Calu3 (cell line): ENCODE measurements at regions not wholly inside any gene's neighbourhood (a gene's known extent, or its start where the extent isn't known, plus 50 kb on each side); places are given as distances from the start of the nearest gene placed in this dataset.

ENCODE experiments used
- BruUV-seq: library from RNA; stranded (reverse); fragments of 400-500 nt; replicated peaks from 2 replicates; lab custom pipeline; 2021; lab: Mats Ljungman, UMichigan
- CTCF ChIA-PET: fragments of 300-600 bp; sonication (Branson Sonifier 250); formaldehyde crosslinking; loops from one replicate; lab custom pipeline; 2022; ENCODE audit warnings: antibody characterized with exemption; lab: Charles Lee
- DNase-seq: peaks from one replicate; pipeline ENCODE4 v3.0.0; 2022
- H3K27ac Mint-ChIP-seq: one replicate; pipeline ENCODE4 v1.8.0; 2022; ENCODE audit warnings: mixed read lengths; ENCODE audit not compliant: unreplicated experiment
- H3K27me3 Mint-ChIP-seq: one replicate; pipeline ENCODE4 v1.8.0; 2022; ENCODE audit warnings: mixed read lengths; ENCODE audit not compliant: unreplicated experiment
- H3K36me3 Mint-ChIP-seq: one replicate; pipeline ENCODE4 v1.8.0; 2022; ENCODE audit warnings: mild to moderate bottlenecking, moderate library complexity, mixed read lengths; ENCODE audit not compliant: insufficient read depth, unreplicated experiment
- H3K4me1 Mint-ChIP-seq: one replicate; pipeline ENCODE4 v1.8.0; 2022; ENCODE audit warnings: mild to moderate bottlenecking, low read depth, mixed read lengths; ENCODE audit not compliant: unreplicated experiment
- H3K4me3 Mint-ChIP-seq: one replicate; pipeline ENCODE4 v1.8.0; 2022; ENCODE audit warnings: mild to moderate bottlenecking, low read depth, moderate library complexity, mixed read lengths; ENCODE audit not compliant: unreplicated experiment
- H3K9me3 Mint-ChIP-seq: one replicate; pipeline ENCODE4 v1.8.0; 2022; ENCODE audit warnings: low read depth, mixed read lengths; ENCODE audit not compliant: unreplicated experiment
- CTCF ChIP-seq: fragments of 200-600 bp; IDR thresholded peaks from one replicate; pipeline ENCODE4 v1.8.0; 2022; ENCODE audit warnings: antibody characterized with exemption; ENCODE audit not compliant: unreplicated experiment
- intact Hi-C: fragments of 100-400 bp; cut with micrococcal nuclease; formaldehyde crosslinking; loops from one replicate; pipeline ENCODE4 v1.10.0; 2022; ENCODE audit not compliant: unreplicated experiment

- Mint-ChIP-seq H3K4me1 (no peaks in the 10 kb centered on the region), H3K27ac (no peak overlapping the region), H3K9me3 (no peaks in the 10 kb centered on the region), H3K27me3 (peaks cover 19% of the 10 kb centered on the region), H3K36me3 (no peaks in the 10 kb centered on the region), H3K4me3 (no peak overlapping the region)
- no peak for DNase-seq
- CTCF ChIA-PET = interaction anchor here (1.0 kb wide), 1 partner anchor 10 kb away, joined by 5 read pairs; no protein-coding TSS in a partner anchor
- no TSS peak for BruUV-seq
- TF ChIP-seq CTCF = no peak
- intact Hi-C loops = no loop called here
Observed at GRCh38 chr16:54231919-54232318, 54.7 kb downstream of the IRX3 start.

GRCh38 chr16:54231336-54231735, 55.3 kb downstream of the IRX3 start:
- DNase-seq = no peak
- H3K4me1 Mint-ChIP-seq = no peaks in the 10 kb centered on the region
- no peak overlapping the region for H3K27ac Mint-ChIP-seq
- peaks cover 13% of the 10 kb centered on the region for H3K27me3 Mint-ChIP-seq
- CTCF ChIA-PET = no interaction called here
- no peaks in the 10 kb centered on the region for H3K9me3 Mint-ChIP-seq
- TF ChIP-seq CTCF = no peak
- no peak overlapping the region for H3K4me3 Mint-ChIP-seq
- BruUV-seq = no TSS peak
- intact Hi-C loops = no loop called here
- H3K36me3 Mint-ChIP-seq = no peaks in the 10 kb centered on the region

- intact Hi-C loops = no loop called here
- no peak for TF ChIP-seq CTCF
- H3K27me3 Mint-ChIP-seq = no peaks in the 10 kb centered on the region
Observed at GRCh38 chr16:54228325-54228724, 58.3 kb downstream of the IRX3 start.

DNA sequence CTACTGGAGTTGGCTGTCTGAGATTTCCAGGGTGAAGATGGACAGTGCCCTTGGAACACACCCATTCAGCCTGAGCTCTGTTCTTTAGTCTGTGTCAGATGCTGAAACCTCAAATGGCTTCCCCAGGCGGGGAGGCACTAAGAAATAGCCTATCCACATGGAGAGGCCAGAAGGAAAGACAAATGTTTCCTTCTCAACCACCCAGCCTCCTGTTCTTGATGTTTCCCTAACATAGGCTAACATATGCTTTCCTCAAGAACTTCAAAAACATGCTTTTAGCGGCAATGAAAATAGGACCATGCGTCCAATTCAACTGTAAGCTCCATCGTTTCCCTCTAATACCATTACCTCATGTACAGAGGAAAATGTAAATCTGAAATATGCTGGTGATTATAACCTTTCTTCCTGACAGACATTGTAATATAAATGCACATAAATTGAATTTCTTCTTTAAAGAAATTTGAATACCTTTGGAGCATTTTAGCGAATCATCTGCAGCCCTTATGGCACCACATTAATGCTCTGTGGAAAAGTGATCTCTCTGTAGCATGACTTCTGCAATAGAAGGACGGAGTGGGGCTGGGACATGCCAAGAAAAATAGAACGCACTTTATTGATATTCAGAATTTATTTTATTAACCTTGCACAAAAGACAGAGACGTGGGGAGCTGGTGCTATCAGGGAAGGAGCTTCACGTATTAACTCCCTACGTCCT, 60.1 kb downstream of the IRX3 start:
- Mint-ChIP-seq H3K27ac (no peak overlapping the region), H3K27me3 (peaks cover 11% of the 10 kb centered on the region), H3K36me3 (no peaks in the 10 kb centered on the region), H3K9me3 (no peaks in the 10 kb centered on the region), H3K4me1 (no peaks in the 10 kb centered on the region), H3K4me3 (no peak overlapping the region)
- CTCF ChIA-PET = interaction anchor here (0.6 kb wide), 1 partner anchor 883 kb away, joined by 7 read pairs; no protein-coding TSS in a partner anchor
- BruUV-seq = no TSS peak
- no peak for TF ChIP-seq CTCF
- no peak for DNase-seq
- intact Hi-C loops = no loop called here

More at GRCh38 chr16:54228325-54228724, 58.3 kb downstream of the IRX3 start:
- Mint-ChIP-seq H3K27ac (no peak overlapping the region), H3K4me1 (no peaks in the 10 kb centered on the region), H3K4me3 (no peak overlapping the region), H3K9me3 (no peaks in the 10 kb centered on the region), H3K36me3 (no peaks in the 10 kb centered on the region)
- BruUV-seq = no TSS peak
- CTCF ChIA-PET = interaction anchor here (0.7 kb wide), 1 partner anchor 54 kb away, joined by 4 read pairs; no protein-coding TSS in a partner anchor
- DNase-seq = no peak
